Neural cell (in vitro differentiated cells): ENCODE measurements at regions not wholly inside any gene's neighbourhood (a gene's known extent, or its start where the extent isn't known, plus 50 kb on each side); places are given as distances from the start of the nearest gene placed in this dataset.
A peak's percentile ranks its signal among the peaks of the same experiment; 100 is the strongest.

Experiments
- H2AFZ ChIP-seq: fragments of 200-600, 300-800 bp; sonication (generic), shearing (Covaris generic); 2 replicates; pipeline ENCODE4 v1.6.0; 2014; ENCODE audit warnings: low read depth, mild to moderate bottlenecking, antibody characterized with exemption, low read length, moderate library complexity
- H3F3A ChIP-seq: fragments of 200-600 bp; shearing (Covaris generic); 2 replicates; pipeline ENCODE4 v1.6.1; 2016; ENCODE audit warnings: mild to moderate bottlenecking, moderate library complexity, mixed read lengths, antibody characterized with exemption, low read length; ENCODE audit not compliant: insufficient read depth, poor library complexity, severe bottlenecking
- H3K27ac ChIP-seq: fragments of 200-600, 300-800 bp; sonication (generic), shearing (Covaris generic); 2 replicates; pipeline ENCODE4 v1.5.1; 2014; ENCODE audit warnings: mild to moderate bottlenecking, low read length, moderate library complexity
- H3K27me3 ChIP-seq: fragments of 300-800, 200-600 bp; sonication (generic), shearing (Covaris generic); 2 replicates; pipeline ENCODE4 v1.6.0; 2014; ENCODE audit warnings: mild to moderate bottlenecking, low read depth, low read length, moderate library complexity; ENCODE audit not compliant: insufficient read depth
- H3K36me3 ChIP-seq: fragments of 300-800, 200-600 bp; sonication (generic), shearing (Covaris generic); 2 replicates; pipeline ENCODE4 v1.5.1; 2014; ENCODE audit warnings: mild to moderate bottlenecking, antibody characterized with exemption, low read length, moderate library complexity; ENCODE audit not compliant: insufficient read depth
- H3K4me2 ChIP-seq: fragments of 300-800, 200-600 bp; sonication (generic), shearing (Covaris generic); 2 replicates; pipeline ENCODE4 v1.6.0; 2014; ENCODE audit warnings: mild to moderate bottlenecking, low read length
- H3K4me3 ChIP-seq: fragments of 300-800, 200-600 bp; sonication (generic), shearing (Covaris generic); 2 replicates; pipeline ENCODE4 v1.5.1; 2014; ENCODE audit warnings: mild to moderate bottlenecking, low read length, moderate library complexity
- H3K79me2 ChIP-seq: fragments of 200-600 bp; shearing (Covaris generic); replicated peaks from 2 replicates; pipeline ENCODE4 v1.6.0; 2014; ENCODE audit warnings: mild to moderate bottlenecking, low read length, moderate library complexity; ENCODE audit not compliant: insufficient read depth
- H3K9ac ChIP-seq: fragments of 300-800, 200-600 bp; sonication (generic), shearing (Covaris generic); 2 replicates; pipeline ENCODE4 v1.6.1; 2016; ENCODE audit warnings: mild to moderate bottlenecking, low read length, mixed read lengths
- H3K9me2 ChIP-seq: fragments of 200-600 bp; shearing (Covaris generic); 2 replicates; pipeline ENCODE4 v1.6.1; 2016; ENCODE audit warnings: mild to moderate bottlenecking, low read length, mixed read lengths; ENCODE audit not compliant: insufficient read depth
- H3K9me3 ChIP-seq: fragments of 200-600, 300-800 bp; sonication (generic), shearing (Covaris generic); 2 replicates; pipeline ENCODE4 v1.6.1; 2016; ENCODE audit warnings: mild to moderate bottlenecking, mixed run types, low read length, moderate library complexity, mixed read lengths
- H4K20me1 ChIP-seq: fragments of 200-600 bp; shearing (Covaris generic); 2 replicates; pipeline ENCODE4 v1.6.1; 2016; ENCODE audit warnings: mild to moderate bottlenecking, mixed run types; ENCODE audit not compliant: insufficient read depth
- CTCF ChIP-seq: fragments of 450-650 bp; IDR thresholded peaks from 2 replicates; pipeline ENCODE4 v1.5.1; 2014; ENCODE audit warnings: antibody characterized with exemption, mild to moderate bottlenecking, moderate library complexity; ENCODE audit not compliant: poor library complexity, severe bottlenecking
- EP300 ChIP-seq: fragments of 450-650 bp; conservative IDR thresholded peaks from 2 replicates; pipeline ENCODE4 v1.6.1; 2014; ENCODE audit warnings: antibody characterized with exemption, mild to moderate bottlenecking, moderate library complexity; ENCODE audit not compliant: poor library complexity, severe bottlenecking
- EZH2 ChIP-seq: fragments of 200-600, 300-800 bp; shearing (Covaris generic), sonication (generic); IDR thresholded peaks from 2 replicates; pipeline ENCODE4 v1.6.1; 2014; ENCODE audit warnings: antibody characterized with exemption, low read length, borderline replicate concordance, mild to moderate bottlenecking; ENCODE audit not compliant: insufficient read depth, poor library complexity, severe bottlenecking
- MXI1 ChIP-seq: fragments of 450-650 bp; conservative IDR thresholded peaks from 2 replicates; pipeline ENCODE4 v1.6.1; 2014; ENCODE audit warnings: antibody characterized with exemption, mild to moderate bottlenecking; ENCODE audit not compliant: poor library complexity, severe bottlenecking
- POLR2AphosphoS5 ChIP-seq: IDR thresholded peaks from 2 replicates; pipeline ENCODE4 v1.6.1; 2012
- RAD21 ChIP-seq: fragments of 450-650 bp; conservative IDR thresholded peaks from 2 replicates; pipeline ENCODE4 v1.6.1; 2014; ENCODE audit warnings: antibody characterized with exemption, mild to moderate bottlenecking, moderate library complexity
- REST ChIP-seq: IDR thresholded peaks from 2 replicates; pipeline ENCODE4 v1.6.1; 2012; ENCODE audit warnings: borderline replicate concordance
- SMC3 ChIP-seq: fragments of 450-650 bp; conservative IDR thresholded peaks from 2 replicates; pipeline ENCODE4 v1.6.1; 2014; ENCODE audit warnings: antibody characterized with exemption, mild to moderate bottlenecking, moderate library complexity; ENCODE audit not compliant: poor library complexity
- TAF1 ChIP-seq: IDR thresholded peaks from 2 replicates; pipeline ENCODE4 v1.6.1; 2012; ENCODE audit warnings: low read depth

- no peaks in the 10 kb centered on the region for H3K9me2 ChIP-seq
- H3K27ac ChIP-seq, result no peak overlapping the region
- TF ChIP-seq SMC3 (no peak), POLR2AphosphoS5 (no peak), CTCF (no peak), EZH2 (no peak), EP300 (no peak), TAF1 (no peak)
- no peak overlapping the region for H3K4me2 ChIP-seq
- no peak overlapping the region for H3K4me3 ChIP-seq
- H3K36me3 ChIP-seq, result no peaks in the 10 kb centered on the region
- no peak overlapping the region for H3K9ac ChIP-seq
- H3K79me2 ChIP-seq, result no peaks in the 10 kb centered on the region
- no peaks in the 10 kb centered on the region for H4K20me1 ChIP-seq
- H3K27me3 ChIP-seq, result peaks cover 43% of the 10 kb centered on the region
- no peaks in the 10 kb centered on the region for H3F3A ChIP-seq
- no peak overlapping the region for H2AFZ ChIP-seq
- H3K9me3 ChIP-seq, result no peaks in the 10 kb centered on the region
Observed at GRCh38 chr5:73290242-73290641, 117.2 kb downstream of the TMEM174 start.

GRCh38 chr5:73288803-73289720 is 116.1 kb downstream of the TMEM174 start:
- Histone ChIP-seq H3K79me2 (no peaks in the 10 kb centered on the region), H3K36me3 (no peaks in the 10 kb centered on the region), H3K9me2 (no peaks in the 10 kb centered on the region), H3K27me3 (peaks cover 32% of the 10 kb centered on the region), H3K9ac (no peak overlapping the region), H3K4me2 (no peak overlapping the region), H3F3A (no peaks in the 10 kb centered on the region), H3K4me3 (no peak overlapping the region), H3K27ac (no peak overlapping the region), H2AFZ (no peak overlapping the region), H3K9me3 (no peaks in the 10 kb centered on the region), H4K20me1 (no peaks in the 10 kb centered on the region)
- TF ChIP-seq RAD21, result no peak
- no peak for TF ChIP-seq EP300
- TF ChIP-seq SMC3, result no peak
- no peak for TF ChIP-seq CTCF
- peak; percentile 14 for TF ChIP-seq POLR2AphosphoS5

GRCh38 chr5:73286896-73287295 is 113.9 kb downstream of the TMEM174 start:
- H2AFZ ChIP-seq, result no peak overlapping the region
- no peak overlapping the region for H3K4me2 ChIP-seq
- peaks cover 16% of the 10 kb centered on the region for H3K27me3 ChIP-seq
- no peaks in the 10 kb centered on the region for H3K9me2 ChIP-seq
- no peaks in the 10 kb centered on the region for H4K20me1 ChIP-seq
- TF ChIP-seq POLR2AphosphoS5 (no peak), REST (no peak), EP300 (no peak), CTCF (no peak), SMC3 (no peak), MXI1 (no peak), TAF1 (no peak), EZH2 (no peak), RAD21 (no peak)
- H3K27ac ChIP-seq, result no peak overlapping the region
- no peaks in the 10 kb centered on the region for H3K79me2 ChIP-seq
- H3K36me3 ChIP-seq, result no peaks in the 10 kb centered on the region
- H3K9me3 ChIP-seq, result no peaks in the 10 kb centered on the region
- H3F3A ChIP-seq, result no peaks in the 10 kb centered on the region
- no peak overlapping the region for H3K4me3 ChIP-seq
- H3K9ac ChIP-seq, result no peak overlapping the region
